Breast epithelium (tissue), 4 donors: ENCODE measurements at regions not wholly inside any gene's neighbourhood (a gene's known extent, or its start where the extent isn't known, plus 50 kb on each side); places are given as distances from the start of the nearest gene placed in this dataset.

Experiments
- DNase-seq, 2 donors: peaks; one replicate each; pipeline ENCODE4 v3.0.0-alpha.2; 2019; ENCODE audit warnings: low spot score in 2 of 2
- H3K27ac ChIP-seq, 2 donors: fragments of 200-600 bp; sonication (generic) in 1 of 2; one replicate each; pipeline ENCODE4 v1.5.1; 2016 to 2019; ENCODE audit warnings: mild to moderate bottlenecking in 1 of 2
- H3K27me3 ChIP-seq, 2 donors: fragments of 200-600 bp; sonication (generic) in 1 of 2; one replicate each; pipeline versions ENCODE4 v1.5.1 to v1.6.0; 2017 to 2019; ENCODE audit warnings: control low read depth in 1 of 2, mild to moderate bottlenecking in 1 of 2
- H3K36me3 ChIP-seq: fragments of 200-600 bp; one replicate; pipeline ENCODE4 v1.5.1; 2019
- H3K4me1 ChIP-seq, 2 donors: fragments of 200-600 bp; sonication (generic); one replicate each; pipeline ENCODE4 v1.5.1; 2016 to 2019; ENCODE audit warnings: control low read depth in 1 of 2
- H3K4me3 ChIP-seq, 3 donors: fragments of 200-600 bp; sonication (generic); 1 replicate in 2 of 3; 2 replicates in 1 of 3; pipeline ENCODE4 v1.5.1; 2016 to 2019; ENCODE audit warnings: mild to moderate bottlenecking in 3 of 3, moderate library complexity in 2 of 3
- H3K9me3 ChIP-seq, 2 donors: fragments of 200-600 bp; sonication (generic) in 1 of 2; one replicate each; pipeline ENCODE4 v1.5.1; 2016 to 2019; ENCODE audit warnings: control low read depth in 1 of 2
- POLR2A ChIP-seq: fragments of 450-650 bp; IDR thresholded peaks from one replicate; pipeline ENCODE4 v1.6.1; 2016; ENCODE audit warnings: antibody characterized with exemption, mild to moderate bottlenecking, moderate library complexity
- POLR2AphosphoS5 ChIP-seq, 3 donors: sonication (generic); formaldehyde crosslinking; IDR thresholded peaks; one replicate each; pipeline ENCODE4 v1.6.1; 2017; ENCODE audit warnings: antibody characterized with exemption in 3 of 3
- intact Hi-C: fragments of 100-400 bp; cut with DNase I; formaldehyde crosslinking; loops from one replicate; pipeline ENCODE4 v1.15.1; 2023; ENCODE audit warnings: low total_unique reads
- TF ChIP-seq, protein P1 (sequence below), 3 donors: fragments of 450-650 bp; IDR thresholded peaks; one replicate each; pipeline ENCODE4 v1.5.1; 2016 to 2017; ENCODE audit warnings: antibody characterized with exemption in 3 of 3, mild to moderate bottlenecking in 3 of 3, moderate library complexity in 3 of 3

DNA sequence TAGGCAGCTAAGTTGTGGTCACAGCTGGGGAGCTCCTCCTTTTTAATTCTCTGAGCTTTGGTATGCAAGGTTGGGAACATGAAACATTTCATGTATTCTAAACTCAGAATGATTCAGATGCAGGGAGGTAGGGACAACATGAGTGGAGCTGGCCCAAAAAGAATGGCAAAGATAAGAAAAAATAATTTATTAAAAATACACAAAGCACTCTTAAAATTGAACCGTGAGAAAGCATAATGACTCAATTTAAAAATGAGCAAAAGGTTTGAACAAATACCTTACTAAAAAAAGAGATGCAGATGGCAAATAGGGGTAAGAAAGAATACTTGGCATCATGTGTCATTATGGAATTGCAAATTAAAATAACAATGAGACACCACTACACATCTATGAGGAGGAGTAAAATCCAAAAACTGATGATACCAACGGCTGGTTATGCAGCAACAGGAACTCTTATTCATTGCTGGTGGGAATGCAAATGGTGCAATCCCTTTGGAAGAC lies 175.6 kb upstream of the IRX3 start:
- DNase-seq = no peak
- no peaks in the 10 kb centered on the region for H3K36me3 ChIP-seq
- H3K27ac ChIP-seq = no peak overlapping the region
- H3K27me3 ChIP-seq = no peaks in the 10 kb centered on the region
- TF ChIP-seq, protein P1, sequence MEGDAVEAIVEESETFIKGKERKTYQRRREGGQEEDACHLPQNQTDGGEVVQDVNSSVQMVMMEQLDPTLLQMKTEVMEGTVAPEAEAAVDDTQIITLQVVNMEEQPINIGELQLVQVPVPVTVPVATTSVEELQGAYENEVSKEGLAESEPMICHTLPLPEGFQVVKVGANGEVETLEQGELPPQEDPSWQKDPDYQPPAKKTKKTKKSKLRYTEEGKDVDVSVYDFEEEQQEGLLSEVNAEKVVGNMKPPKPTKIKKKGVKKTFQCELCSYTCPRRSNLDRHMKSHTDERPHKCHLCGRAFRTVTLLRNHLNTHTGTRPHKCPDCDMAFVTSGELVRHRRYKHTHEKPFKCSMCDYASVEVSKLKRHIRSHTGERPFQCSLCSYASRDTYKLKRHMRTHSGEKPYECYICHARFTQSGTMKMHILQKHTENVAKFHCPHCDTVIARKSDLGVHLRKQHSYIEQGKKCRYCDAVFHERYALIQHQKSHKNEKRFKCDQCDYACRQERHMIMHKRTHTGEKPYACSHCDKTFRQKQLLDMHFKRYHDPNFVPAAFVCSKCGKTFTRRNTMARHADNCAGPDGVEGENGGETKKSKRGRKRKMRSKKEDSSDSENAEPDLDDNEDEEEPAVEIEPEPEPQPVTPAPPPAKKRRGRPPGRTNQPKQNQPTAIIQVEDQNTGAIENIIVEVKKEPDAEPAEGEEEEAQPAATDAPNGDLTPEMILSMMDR (IDR thresholded peaks at IDR 0.05) = no peak
- TF ChIP-seq POLR2AphosphoS5 (IDR thresholded peaks at IDR 0.05) (no peak), POLR2A (no peak)
- no peak overlapping the region for H3K4me3 ChIP-seq
- peaks cover 5 to 17% of the 10 kb centered on the region in 2 donors for H3K9me3 ChIP-seq
- no peaks in the 10 kb centered on the region for H3K4me1 ChIP-seq
- intact Hi-C loops = no loop called here

DNA sequence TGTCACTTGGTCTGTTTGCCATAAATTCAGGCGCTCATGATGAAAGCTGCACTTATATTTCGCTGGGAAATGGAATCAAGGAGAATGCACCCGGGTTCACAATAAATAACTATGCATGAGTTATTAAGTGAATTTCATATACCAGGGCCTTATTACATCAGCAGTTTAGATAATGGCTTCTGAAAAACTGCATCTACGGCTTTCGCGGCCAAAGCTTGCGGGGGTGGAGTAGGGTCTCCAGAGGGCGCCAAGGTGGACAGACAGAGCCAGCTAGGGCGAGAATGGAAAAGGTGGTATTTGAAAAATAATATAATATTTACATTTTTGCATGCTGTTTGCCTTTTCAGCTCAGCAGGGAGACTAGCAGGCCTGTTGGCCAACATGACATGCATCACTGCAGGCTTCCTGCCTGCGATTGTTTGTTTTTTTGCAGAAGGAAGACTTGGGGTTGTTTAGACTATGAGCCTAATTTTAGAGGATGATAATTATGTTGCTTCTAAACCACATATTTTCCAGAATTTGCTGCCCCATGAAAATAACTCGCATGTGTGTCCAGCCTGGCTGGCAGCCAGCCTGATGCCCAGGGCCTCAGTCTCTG lies 173.8 kb upstream of the IRX3 start:
- Histone ChIP-seq H3K36me3 (no peaks in the 10 kb centered on the region), H3K4me1 (no peaks in the 10 kb centered on the region), H3K9me3 (peaks cover 5 to 17% of the 10 kb centered on the region in 2 donors), H3K4me3 (no peak overlapping the region), H3K27ac (no peak overlapping the region), H3K27me3 (no peaks in the 10 kb centered on the region)
- intact Hi-C loops = no loop called here
- no peak for TF ChIP-seq POLR2A
- DNase-seq = no peak

DNA sequence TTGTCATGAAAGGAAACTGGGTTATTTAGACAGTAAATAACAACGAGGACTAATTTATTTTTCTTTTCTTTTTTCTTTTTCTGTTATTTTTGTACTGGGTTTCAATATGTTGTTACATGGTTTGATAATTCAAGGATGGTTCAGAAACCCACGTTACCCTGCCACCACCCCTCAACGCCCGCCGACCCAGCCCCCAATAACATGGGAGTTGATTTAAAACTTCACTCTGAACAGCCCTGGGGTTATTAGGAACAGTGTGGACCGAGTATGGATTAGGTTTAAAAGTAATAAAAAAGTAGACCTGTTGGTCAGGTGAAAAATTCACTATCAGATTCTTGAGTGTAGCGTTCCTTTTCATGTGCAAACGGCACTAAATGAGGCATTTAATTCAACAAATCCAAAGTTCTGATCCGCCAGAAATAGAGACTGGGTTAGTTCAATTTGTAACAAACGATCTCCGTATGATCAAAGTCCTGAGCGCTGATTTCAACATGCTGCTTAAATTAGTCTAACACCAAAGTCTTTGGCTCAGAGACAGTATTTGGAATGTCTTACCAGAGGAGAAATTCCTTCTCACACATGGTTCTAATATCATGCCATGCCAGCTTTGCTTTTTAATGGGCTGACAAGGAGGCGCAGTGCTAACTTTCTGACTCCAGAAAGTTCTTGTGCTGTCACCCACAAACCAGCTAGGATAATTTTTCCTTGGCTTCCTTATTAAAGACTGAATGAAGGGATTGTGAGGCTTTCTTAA lies 173.1 kb upstream of the IRX3 start:
- Histone ChIP-seq H3K27ac (no peak overlapping the region), H3K27me3 (no peaks in the 10 kb centered on the region), H3K4me1 (no peaks in the 10 kb centered on the region), H3K4me3 (no peak overlapping the region), H3K9me3 (peaks cover 0 to 12% of the 10 kb centered on the region in 2 donors), H3K36me3 (no peaks in the 10 kb centered on the region)
- TF ChIP-seq, protein P1 (IDR thresholded peaks at IDR 0.05) = no peak
- TF ChIP-seq POLR2A (no peak), POLR2AphosphoS5 (IDR thresholded peaks at IDR 0.05) (no peak)
- no peak for DNase-seq
- intact Hi-C loops = no loop called here

GRCh38 chr16:54458923-54459322 lies 172.3 kb upstream of the IRX3 start:
- TF ChIP-seq POLR2AphosphoS5 (IDR thresholded peaks at IDR 0.05) (no peak), POLR2A (no peak)
- TF ChIP-seq, protein P1 (IDR thresholded peaks at IDR 0.05) = no peak
- DNase-seq = no peak
- intact Hi-C loops = no loop called here

DNA sequence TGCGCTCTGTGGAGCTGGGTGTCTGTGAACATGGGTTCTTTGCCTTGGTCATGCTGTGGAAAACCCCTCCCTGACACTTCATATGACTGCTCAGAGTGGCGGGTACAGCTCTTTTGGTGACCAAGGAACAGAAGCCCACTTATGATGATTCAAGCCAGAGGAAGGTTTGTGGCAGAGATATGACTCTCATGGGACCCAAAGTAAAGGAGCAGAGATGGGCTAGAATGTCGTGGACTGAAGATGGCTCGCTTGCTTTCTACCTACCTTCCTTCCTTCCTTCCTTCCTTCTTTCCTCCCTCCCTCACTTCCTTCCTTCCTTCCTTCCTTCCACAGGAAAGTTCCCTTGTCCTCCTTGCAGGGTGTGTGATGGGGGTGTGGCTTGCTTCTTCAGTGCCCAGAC lies 169.7 kb upstream of the IRX3 start:
- H3K4me1 ChIP-seq = no peaks in the 10 kb centered on the region
- no peaks in the 10 kb centered on the region for H3K9me3 ChIP-seq
- H3K36me3 ChIP-seq = no peaks in the 10 kb centered on the region
- no peak overlapping the region for H3K4me3 ChIP-seq
- TF ChIP-seq POLR2A = no peak
- TF ChIP-seq POLR2AphosphoS5 (IDR thresholded peaks at IDR 0.05) = no peak
- TF ChIP-seq, protein P1 (IDR thresholded peaks at IDR 0.05) = no peak
- intact Hi-C loops = no loop called here
- H3K27ac ChIP-seq = no peak overlapping the region
- H3K27me3 ChIP-seq = no peaks in the 10 kb centered on the region
- no peak for DNase-seq

More at GRCh38 chr16:54458923-54459322, 172.3 kb upstream of the IRX3 start:
- H3K36me3 ChIP-seq = no peaks in the 10 kb centered on the region
- H3K4me1 ChIP-seq = no peaks in the 10 kb centered on the region
- no peak overlapping the region for H3K27ac ChIP-seq
- peaks cover 0 to 12% of the 10 kb centered on the region in 2 donors for H3K9me3 ChIP-seq
- no peak overlapping the region for H3K4me3 ChIP-seq
- H3K27me3 ChIP-seq = no peaks in the 10 kb centered on the region
